ENCODE measurements at regions not wholly inside any gene's neighbourhood (a gene's known extent, or its start where the extent isn't known, plus 50 kb on each side); places are given as distances from the start of the nearest gene placed in this dataset.

DNA sequence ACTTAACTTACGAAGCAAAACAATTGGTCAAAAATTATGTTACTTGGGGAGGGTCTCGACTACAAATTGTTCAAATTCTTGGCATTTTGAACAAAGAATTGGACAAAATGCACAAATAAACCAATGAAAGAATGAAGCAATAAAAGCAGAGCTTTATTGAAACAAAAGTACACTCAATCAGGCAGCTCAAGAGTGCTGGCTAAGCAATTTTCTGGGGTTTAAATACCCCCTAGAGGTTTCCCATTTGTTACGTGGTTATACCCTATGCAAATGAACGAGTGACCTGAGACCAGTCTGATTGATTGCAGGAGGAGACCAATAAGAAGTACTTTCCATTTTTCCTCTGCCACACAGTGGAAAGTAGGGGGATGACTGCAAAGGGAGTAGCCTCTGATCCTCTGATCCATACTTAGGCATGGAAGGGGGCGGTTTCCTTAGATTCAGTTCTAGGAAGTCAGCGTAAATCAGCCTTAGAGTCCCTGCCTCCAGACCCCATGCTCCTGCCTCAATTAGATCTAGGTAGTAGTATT, 228.6 kb downstream of the EFNB2 start:
- no peak for TF ChIP-seq POLR2AphosphoS5 (IDR thresholded peaks at IDR 0.05; ENCODE audit: low read depth, low read length)
- TF ChIP-seq TAF1 (IDR thresholded peaks at IDR 0.05; ENCODE audit: borderline replicate concordance, low read depth, low read length), result no peak
- TF ChIP-seq POLR2A (IDR thresholded peaks at IDR 0.05; ENCODE audit: low read depth, low read length), result no peak

All from GM12892 (cell line).